22Rv1 (cell line): ENCODE measurements at regions not wholly inside any gene's neighbourhood (a gene's known extent, or its start where the extent isn't known, plus 50 kb on each side); places are given as distances from the start of the nearest gene placed in this dataset.

Experiments used
- H3K27ac ChIP-seq: fragments of 450-650 bp; 2 replicates; pipeline ENCODE4 v1.5.1; 2017
- CTCF ChIP-seq: fragments of 450-650 bp; IDR thresholded peaks from 2 replicates; pipeline ENCODE4 v1.5.1; 2017; ENCODE audit warnings: mild to moderate bottlenecking
- ZFX ChIP-seq: fragments of 450-650 bp; IDR thresholded peaks from 2 replicates; pipeline ENCODE4 v1.6.1; 2017; ENCODE audit warnings: antibody characterized with exemption, borderline replicate concordance

DNA sequence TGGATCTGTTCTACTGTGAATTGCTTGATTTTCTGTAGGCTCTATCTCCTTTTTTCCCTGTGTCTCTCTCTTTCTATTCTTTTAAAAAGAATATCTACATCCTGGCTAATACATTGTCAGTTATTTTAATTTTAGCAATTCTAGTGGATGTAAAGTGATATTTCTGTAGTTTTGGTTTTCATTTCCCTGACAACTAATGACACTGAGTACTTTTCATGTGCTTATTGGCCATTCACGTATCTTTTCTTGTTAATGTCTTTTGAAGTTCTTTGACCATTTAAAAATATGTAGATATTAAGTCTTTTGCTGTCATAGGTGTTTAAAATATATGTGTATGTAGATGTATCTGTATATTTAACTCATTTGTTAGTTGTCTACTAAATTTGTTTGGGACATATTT is 59.0 kb upstream of the SOX3 start:
- H3K27ac ChIP-seq = no peak overlapping the region
- no peak for TF ChIP-seq ZFX
- no peak for TF ChIP-seq CTCF
